ENCODE measurements at regions not wholly inside any gene's neighbourhood (a gene's known extent, or its start where the extent isn't known, plus 50 kb on each side); places are given as distances from the start of the nearest gene placed in this dataset.

- DNase-seq, result no peak
These were observed 226.9 kb downstream of the CDC5L start for GRCh38 chr6:44614396-44614795.

DNA sequence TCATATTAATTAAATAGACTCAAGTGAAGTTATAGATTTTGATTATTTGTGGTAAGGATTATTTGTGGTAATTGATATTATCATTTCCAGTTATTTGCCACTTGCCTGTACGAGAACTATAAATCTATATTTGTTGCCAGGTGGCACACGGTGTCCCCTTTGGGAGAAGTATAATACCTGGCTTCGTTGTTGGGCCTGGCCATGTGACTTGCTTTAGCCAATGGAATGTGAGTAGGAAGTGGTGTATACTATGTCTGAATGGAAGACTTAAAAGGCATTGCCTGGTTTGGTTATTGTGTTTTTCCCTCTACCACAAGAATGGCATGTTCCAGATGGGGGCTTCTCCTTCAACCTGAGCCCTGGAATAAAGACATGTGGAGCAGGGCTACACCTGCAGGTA lies 228.1 kb downstream of the CDC5L start:
- no peak for DNase-seq

- no peak for DNase-seq
These were observed 229.9 kb downstream of the CDC5L start for GRCh38 chr6:44617416-44617815.

GRCh38 chr6:44618371-44618770 lies 230.9 kb downstream of the CDC5L start:
- no peak for DNase-seq

DNA sequence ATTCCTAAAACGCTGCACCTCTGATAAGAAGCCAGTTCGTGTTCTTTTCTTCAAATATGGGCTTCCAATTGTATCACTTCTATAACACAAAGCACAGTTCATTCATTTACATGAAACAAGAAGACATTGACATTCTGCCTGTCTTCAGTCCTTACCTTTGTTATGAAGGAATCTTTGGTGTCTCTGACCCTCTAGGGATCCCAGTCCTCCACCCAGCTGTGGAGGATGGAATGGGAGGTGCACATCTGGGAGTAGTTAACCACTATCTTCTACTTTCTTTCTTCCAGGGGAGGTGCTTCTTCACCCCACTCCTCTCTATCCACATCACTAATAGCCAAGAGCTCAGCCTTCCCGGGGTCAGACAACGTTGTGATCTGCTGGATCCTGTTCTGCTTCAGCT lies 233.4 kb downstream of the CDC5L start:
- no peak for DNase-seq

DNA sequence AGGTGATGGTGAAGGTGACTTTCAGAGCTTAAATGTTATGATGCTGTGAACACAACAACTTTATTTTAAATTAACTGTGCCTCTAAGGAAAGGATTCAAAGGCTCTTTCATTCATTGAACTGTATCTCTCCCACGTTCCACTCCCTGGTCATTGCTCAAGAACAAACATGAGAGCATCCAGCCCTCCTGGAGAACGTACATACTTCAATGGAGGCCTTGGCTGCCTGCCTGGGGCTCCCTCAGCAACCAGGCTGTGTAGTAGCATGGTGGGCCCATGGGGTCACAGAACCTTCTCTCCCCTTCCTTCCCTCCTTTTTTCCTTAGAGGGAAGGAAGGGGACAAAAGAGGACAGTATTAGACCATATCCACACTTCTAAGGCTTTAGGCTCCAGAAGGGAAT lies 234.3 kb downstream of the CDC5L start:
- no peak for DNase-seq

- no peak for DNase-seq
These were observed 235.0 kb downstream of the CDC5L start for GRCh38 chr6:44622555-44622954.

- DNase-seq, result no peak
These were observed 235.4 kb downstream of the CDC5L start for GRCh38 chr6:44622956-44623355.

DNA sequence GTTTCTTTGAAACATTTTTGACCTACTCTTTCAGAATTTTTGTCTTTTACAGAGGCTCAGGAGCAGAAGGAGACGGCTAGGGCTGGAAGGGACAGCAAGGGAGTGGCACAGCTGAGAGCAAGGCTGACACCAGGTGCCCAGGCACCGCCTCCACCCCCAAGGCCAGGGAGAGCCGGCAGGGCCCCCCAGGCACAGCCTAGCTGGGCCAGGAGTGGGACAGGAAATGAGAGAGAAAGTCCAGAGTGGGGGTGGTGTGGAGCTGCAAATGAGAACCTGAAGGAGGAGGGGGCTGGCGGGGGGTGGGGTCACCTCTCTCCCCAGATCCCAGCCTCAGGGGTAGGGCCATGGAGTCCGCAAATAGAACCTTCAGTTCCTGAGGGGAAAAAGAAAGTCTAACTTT lies 236.7 kb downstream of the CDC5L start:
- DNase-seq, result no peak

- DNase-seq, result no peak
These were observed 237.5 kb downstream of the CDC5L start for GRCh38 chr6:44624936-44625573.

DNA sequence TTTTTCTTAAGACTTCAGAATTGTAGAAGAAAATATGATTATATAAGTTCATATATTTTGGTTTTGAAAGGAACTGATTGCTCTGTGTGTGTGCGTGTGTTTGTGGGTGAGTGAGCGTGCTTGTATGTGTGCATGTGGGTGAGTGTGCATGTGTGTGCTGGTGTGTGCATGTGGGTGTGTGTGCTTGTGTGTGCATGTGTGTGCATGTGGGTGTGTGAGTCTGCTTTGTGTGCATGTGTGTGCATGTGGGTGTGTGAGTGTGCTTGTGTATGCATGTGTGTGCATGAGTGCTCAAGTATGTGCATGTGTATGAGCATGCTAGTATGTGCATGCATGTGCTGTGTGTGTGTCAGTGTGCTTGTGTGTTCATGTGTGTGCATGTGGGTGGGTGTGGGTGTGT lies 238.5 kb downstream of the CDC5L start:
- DNase-seq, result no peak

DNA sequence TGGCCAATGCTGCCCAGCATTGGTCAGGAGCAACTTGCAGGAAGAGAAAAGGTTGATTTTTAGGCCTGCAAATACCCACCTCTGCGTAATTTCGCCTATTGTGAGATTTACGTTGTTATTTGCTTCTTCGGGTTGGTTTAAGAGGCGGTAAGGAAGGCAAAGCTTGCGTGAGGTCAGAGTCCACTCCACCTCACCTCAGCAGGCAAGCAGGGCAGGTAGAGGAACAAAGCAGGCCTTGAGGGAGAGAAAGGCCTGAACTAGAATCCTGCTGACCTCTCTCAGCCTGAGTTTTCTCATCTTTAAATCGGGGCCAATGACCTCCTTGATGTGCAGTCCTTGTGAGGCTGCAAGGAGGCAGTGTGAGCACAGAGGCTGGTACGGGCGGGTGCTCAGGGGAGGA lies 239.1 kb downstream of the CDC5L start:
- DNase-seq, result no peak

DNA sequence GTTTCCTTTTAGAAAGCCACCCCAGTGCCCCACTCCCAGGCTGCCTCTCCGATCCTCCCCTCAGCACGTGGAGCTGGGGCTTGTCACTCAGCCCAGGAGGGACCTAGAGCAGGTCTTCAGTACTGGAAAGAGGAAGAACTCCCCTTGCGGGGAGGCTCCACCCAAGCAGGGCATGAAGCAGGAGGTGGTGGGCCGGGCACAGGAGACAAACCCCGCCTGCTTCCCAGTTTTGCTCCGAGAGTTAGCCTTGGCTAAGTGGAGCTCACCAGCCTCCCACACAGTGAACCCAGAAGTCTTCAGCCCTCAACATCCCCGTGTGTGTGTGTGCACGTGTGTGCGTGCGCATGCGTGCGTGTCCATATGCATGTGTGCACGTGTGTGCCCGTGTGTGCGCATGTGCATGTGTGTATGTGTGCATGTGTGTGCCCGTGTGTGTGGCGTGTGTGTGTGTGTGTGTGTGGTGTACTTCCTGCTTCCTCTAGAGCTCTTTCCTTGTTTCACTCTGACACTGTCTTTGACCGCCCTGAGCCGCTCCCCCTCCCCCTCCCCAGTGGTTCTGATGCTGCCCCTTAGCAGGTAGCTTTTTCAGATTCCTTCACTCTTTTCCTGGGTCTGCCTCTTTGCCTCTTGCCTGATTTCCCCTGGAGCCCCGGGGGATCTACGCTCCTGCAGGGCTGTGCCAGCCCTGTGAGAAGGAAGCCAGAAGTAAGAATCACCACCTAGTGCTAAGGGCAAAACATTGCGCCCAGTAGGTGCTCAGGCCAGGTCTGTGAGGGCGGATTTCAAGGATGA lies 239.8 kb downstream of the CDC5L start:
- no peak for DNase-seq

DNA sequence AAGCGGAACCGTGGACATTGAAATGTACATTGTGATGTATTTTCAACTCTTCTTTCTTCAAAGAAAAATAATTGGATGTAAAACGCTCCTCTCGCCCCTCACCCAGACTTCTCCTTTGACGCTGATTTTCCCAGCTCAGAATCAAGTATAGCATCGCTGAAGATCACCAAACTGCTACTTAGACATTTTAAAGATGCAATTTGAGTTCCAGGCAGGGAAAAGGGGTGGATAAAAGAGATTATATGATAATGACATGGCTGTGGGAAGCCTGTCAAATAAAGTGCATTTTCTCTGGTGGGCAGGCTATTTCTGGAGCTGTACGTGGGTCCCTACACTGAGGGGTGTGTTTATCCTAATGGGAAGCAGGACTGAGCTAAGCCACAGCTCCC lies 240.4 kb downstream of the CDC5L start:
- no peak for DNase-seq

DNA sequence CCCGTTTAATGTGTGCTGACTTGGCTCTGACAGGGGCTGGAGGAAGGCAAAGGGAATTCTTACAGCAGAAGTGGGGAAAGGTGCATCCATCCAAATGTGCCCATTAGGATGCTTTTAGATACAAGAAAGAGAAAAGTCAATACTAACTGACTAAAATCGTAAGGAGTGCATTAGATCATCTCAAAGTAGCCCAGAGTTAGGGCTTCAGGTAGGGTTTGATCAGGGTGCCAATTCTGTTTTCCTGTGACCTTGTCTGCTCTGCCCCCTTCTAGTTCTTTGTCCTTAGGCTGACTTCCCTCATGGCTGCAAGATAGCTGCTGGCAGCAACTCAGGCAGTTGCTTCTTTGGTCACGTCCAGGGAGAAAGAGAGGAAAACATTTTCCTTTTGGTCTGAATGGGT lies 240.8 kb downstream of the CDC5L start:
- DNase-seq, result no peak

DNA sequence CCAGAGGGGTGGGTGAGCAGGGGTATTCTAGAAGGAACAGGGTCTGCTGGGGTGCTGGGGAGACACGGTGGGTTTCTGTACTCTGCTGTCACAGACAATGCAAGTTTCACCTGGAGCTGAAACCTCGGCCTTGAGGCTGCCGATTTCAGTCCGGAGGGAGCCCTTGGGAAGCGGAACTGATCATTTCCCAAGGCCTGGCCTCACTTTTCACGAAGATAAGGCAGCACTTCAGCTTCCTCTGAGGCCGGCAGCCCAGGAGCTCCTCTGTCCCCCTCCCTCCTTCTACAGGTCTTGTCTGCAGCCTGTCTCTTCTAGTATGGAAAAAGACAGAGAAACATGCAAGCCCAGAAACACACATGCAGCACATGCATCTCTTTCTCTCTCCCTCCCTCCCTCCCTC lies 242.1 kb downstream of the CDC5L start:
- DNase-seq, result no peak

- DNase-seq, result peak; percentile 7
These were observed 242.9 kb downstream of the CDC5L start for GRCh38 chr6:44630125-44631028.

DNA sequence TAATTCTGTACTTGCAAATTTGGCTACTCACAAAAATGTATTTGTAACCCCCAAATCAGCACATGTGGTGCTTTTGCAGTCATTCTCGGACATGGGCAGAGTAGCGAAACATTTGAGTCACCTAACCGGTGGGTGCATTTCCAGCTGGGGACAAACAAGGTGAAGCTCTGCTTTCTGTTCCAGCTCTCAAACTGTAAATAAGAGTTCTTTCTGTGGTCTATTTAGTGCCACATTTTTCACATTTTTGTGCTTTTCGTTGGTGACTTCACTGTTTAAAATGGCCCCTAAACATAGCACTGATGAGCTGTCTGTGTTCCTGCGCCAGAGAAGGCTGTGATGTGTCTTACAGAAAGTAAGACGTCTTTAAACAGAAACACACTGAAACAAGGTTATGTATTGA lies 244.5 kb downstream of the CDC5L start:
- no peak for DNase-seq

DNA sequence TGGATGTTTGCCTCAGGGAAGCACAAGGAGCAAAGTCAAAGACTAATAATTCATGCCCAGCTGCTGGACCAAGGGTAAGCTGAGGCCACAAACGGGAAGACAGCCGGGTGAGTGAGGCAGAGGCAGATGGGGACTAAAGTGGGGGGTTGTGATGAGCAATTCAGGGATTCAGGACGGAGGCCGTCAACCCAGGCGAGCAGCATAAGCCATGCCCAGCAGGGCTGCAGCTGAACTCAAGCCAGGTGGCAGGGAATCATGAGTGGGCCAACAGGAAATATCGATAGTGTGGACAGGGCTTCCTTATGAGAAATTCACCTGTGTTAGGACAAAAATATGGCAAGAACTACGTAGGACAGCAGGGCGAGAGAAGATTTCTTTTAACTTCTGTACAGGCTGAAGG lies 246.8 kb downstream of the CDC5L start:
- no peak for DNase-seq

GRCh38 chr6:44635486-44635885 lies 248.0 kb downstream of the CDC5L start:
- no peak for DNase-seq

DNA sequence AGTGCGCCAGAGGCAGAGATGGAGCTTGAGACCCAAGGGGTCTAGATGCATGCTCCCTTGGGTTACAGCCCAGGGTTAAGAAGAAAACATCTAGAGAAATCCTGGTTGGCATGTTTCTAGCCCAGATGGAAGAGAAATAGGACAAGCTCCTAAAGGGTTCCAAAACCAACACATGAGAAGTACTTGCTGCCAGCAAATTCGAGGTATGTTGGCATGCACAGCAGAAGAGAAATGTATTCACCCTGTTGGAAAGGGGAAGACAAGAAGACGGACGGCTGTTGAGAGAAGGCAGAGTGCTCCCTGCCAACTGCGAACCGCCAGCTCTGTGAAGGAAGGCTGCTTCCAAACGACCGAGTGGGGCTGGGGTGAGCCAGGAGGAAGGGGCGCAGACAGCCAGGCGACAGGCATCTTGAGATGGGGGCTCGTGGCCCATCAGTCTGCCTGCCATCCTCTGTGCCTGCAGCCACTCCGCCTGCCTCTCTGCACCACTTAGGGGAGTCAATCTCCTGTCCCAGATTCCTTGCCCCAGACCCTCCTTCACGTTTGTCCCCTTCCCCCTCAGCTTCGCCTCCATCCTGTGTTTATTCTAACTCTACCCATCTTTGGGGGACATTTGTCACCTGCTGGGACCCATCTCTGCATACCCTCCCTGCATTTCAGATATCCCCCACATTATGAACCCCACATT lies 249.2 kb downstream of the CDC5L start:
- DNase-seq, result no peak

DNA sequence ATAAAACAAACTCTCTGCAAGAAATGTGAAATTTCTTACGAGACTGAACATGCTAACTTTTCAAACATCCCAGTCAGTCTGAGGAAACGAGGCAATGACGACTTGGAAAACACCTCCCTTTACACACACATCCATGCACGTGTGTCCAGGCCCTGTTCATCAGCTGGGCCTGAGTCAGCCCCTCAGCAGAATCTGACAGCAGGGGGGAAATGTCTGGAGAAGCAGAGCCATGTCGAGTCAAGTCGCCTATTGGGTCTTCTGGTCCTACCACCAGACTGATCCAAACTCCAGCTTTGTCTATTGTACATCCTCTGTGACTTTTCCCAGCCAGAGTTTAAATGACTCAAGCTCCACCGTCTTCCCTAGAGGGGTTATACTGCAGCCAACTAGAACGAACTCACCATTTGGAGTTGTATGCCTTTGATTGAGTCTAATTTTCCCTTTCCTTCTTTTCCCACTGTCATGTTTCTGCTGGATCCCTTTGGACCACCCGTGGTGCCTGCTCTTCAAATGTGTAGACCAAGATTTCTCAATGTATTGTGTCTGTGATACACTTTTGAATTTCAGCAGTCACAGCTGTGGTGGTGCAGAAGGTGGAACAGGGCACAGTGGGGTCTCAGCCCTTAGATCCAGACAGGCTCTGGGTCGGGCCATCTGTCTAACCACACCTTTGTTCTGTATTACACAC lies 254.0 kb downstream of the CDC5L start:
- DNase-seq, result no peak

- no peak for DNase-seq
These were observed 254.8 kb downstream of the CDC5L start for GRCh38 chr6:44642349-44642748.
